ENCODE measurements at regions not wholly inside any gene's neighbourhood (a gene's known extent, or its start where the extent isn't known, plus 50 kb on each side); places are given as distances from the start of the nearest gene placed in this dataset.

- no peaks in the 10 kb centered on the region for H3K36me3 ChIP-seq
- H3K4me3 ChIP-seq = no peak overlapping the region
- no peak for DNase-seq
- H3K27me3 ChIP-seq = no peaks in the 10 kb centered on the region
- no peak overlapping the region for H3K27ac ChIP-seq
- intact Hi-C loops (cut with DNase I; ENCODE audit: low total_unique reads) = no loop called here
- H3K4me1 ChIP-seq = no peaks in the 10 kb centered on the region
- TF ChIP-seq, protein P1, sequence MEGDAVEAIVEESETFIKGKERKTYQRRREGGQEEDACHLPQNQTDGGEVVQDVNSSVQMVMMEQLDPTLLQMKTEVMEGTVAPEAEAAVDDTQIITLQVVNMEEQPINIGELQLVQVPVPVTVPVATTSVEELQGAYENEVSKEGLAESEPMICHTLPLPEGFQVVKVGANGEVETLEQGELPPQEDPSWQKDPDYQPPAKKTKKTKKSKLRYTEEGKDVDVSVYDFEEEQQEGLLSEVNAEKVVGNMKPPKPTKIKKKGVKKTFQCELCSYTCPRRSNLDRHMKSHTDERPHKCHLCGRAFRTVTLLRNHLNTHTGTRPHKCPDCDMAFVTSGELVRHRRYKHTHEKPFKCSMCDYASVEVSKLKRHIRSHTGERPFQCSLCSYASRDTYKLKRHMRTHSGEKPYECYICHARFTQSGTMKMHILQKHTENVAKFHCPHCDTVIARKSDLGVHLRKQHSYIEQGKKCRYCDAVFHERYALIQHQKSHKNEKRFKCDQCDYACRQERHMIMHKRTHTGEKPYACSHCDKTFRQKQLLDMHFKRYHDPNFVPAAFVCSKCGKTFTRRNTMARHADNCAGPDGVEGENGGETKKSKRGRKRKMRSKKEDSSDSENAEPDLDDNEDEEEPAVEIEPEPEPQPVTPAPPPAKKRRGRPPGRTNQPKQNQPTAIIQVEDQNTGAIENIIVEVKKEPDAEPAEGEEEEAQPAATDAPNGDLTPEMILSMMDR (IDR thresholded peaks at IDR 0.05) = no peak
- no peak for TF ChIP-seq POLR2A (IDR thresholded peaks at IDR 0.05)
- H3K9me3 ChIP-seq = no peaks in the 10 kb centered on the region
Observed at GRCh38 chr1:64368344-64368743, 101.6 kb upstream of the CACHD1 start.

GRCh38 chr1:64378826-64379225, 91.1 kb upstream of the CACHD1 start:
- Histone ChIP-seq H3K27me3 (no peaks in the 10 kb centered on the region), H3K4me1 (no peaks in the 10 kb centered on the region), H3K27ac (no peak overlapping the region), H3K4me3 (no peak overlapping the region), H3K36me3 (no peaks in the 10 kb centered on the region), H3K9me3 (no peaks in the 10 kb centered on the region)
- TF ChIP-seq, protein P1 (IDR thresholded peaks at IDR 0.05) = peak in 3 of 4 experiments; percentile 9 to 28 (median 21)
- no peak for TF ChIP-seq POLR2A (IDR thresholded peaks at IDR 0.05)
- intact Hi-C loops (cut with DNase I; ENCODE audit: low total_unique reads) = no loop called here
- no peak for DNase-seq

DNA sequence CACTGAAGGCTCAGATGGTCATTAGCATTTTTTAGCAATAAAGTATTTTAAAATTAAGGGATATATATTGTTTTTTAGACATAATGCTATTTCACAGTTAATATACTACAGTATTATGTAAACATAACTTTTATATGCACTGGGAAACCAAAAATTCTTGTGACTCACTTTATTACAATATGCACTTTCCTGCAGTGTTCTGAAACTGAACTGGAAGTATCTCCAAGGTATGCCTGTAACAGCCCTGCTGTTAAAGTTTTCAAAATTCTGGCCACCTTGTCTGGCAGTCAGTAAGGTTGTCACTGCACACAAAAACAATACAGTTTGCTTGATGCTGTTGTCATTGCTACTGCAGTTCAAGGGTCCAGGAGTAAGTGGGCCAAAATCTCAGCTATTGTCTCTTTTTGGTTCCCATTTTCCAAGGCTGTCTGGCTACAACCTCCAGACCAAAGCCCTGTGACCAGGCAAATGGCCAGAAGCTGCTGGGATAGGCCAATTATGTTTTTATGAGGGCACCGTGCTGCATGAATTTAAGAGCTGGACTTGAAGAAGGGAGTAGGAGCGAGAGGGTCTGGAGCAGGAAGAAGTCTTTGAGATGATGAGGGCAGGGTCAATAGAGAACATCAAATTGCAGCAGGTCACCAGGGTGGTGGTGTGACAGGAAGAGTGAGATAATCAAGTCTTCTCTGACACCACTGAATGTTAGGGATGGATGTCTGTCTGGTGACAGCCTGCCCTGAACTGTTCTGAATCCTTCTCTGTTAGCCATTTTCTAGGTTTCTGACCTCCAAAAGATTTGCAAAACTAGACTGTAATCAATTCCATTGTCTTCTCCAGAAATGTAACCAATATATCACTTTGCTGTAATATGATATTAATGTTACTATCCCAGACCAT, 82.3 kb upstream of the CACHD1 start:
- Histone ChIP-seq H3K27ac (no peak overlapping the region), H3K4me1 (no peaks in the 10 kb centered on the region), H3K4me3 (no peak overlapping the region), H3K27me3 (no peaks in the 10 kb centered on the region), H3K36me3 (no peaks in the 10 kb centered on the region), H3K9me3 (no peaks in the 10 kb centered on the region)
- intact Hi-C loops (cut with DNase I; ENCODE audit: low total_unique reads) = no loop called here
- TF ChIP-seq, protein P1 (IDR thresholded peaks at IDR 0.05) = no peak
- no peak for TF ChIP-seq POLR2A (IDR thresholded peaks at IDR 0.05)
- DNase-seq = no peak

- H3K4me1 ChIP-seq = no peaks in the 10 kb centered on the region
- no peak overlapping the region for H3K4me3 ChIP-seq
- no peak for TF ChIP-seq POLR2A (IDR thresholded peaks at IDR 0.05)
- TF ChIP-seq, protein P1 (IDR thresholded peaks at IDR 0.05) = no peak
- no peaks in the 10 kb centered on the region for H3K27me3 ChIP-seq
- no peak for DNase-seq
- intact Hi-C loops (cut with DNase I; ENCODE audit: low total_unique reads) = no loop called here
- H3K9me3 ChIP-seq = no peaks in the 10 kb centered on the region
- H3K27ac ChIP-seq = no peak overlapping the region
- no peaks in the 10 kb centered on the region for H3K36me3 ChIP-seq
Observed at GRCh38 chr1:64388336-64388735, 81.6 kb upstream of the CACHD1 start.

DNA sequence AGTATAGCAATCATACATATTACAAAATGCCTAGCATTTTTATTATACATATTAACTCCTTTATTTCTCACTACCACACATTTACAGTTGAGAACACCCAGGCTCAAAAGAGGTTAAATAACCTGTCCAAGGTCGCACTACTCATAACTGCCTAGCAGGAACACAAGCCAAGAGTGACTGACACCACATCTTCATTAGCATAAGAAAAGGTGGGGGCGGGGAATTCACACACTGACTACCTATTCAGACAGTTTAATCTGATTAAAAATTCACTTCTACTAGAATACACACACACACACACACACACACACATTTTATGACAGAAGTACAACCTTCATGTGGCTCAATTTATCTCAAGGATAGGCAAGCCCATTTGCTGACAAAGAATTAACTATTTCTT, 77.8 kb upstream of the CACHD1 start:
- H3K9me3 ChIP-seq = no peaks in the 10 kb centered on the region
- H3K4me1 ChIP-seq = no peaks in the 10 kb centered on the region
- TF ChIP-seq POLR2A (IDR thresholded peaks at IDR 0.05) = no peak
- TF ChIP-seq, protein P1 (IDR thresholded peaks at IDR 0.05) = no peak
- intact Hi-C loops (cut with DNase I; ENCODE audit: low total_unique reads) = no loop called here
- no peak overlapping the region for H3K4me3 ChIP-seq
- H3K36me3 ChIP-seq = no peaks in the 10 kb centered on the region
- no peak overlapping the region for H3K27ac ChIP-seq
- H3K27me3 ChIP-seq = no peaks in the 10 kb centered on the region
- DNase-seq = no peak

Data from uterus (tissue), 3 donors.